NK-92 treated with Interleukin-12 subunit alpha and Interleukin-12 subunit beta, amount 100 ng/mL, for 24 hours (cell line): ENCODE measurements at regions not wholly inside any gene's neighbourhood (a gene's known extent, or its start where the extent isn't known, plus 50 kb on each side); places are given as distances from the start of the nearest gene placed in this dataset.

Source experiments
- DNase-seq: peaks from one replicate; lab custom pipeline; 2025; lab: John Stamatoyannopoulos, UW

DNA sequence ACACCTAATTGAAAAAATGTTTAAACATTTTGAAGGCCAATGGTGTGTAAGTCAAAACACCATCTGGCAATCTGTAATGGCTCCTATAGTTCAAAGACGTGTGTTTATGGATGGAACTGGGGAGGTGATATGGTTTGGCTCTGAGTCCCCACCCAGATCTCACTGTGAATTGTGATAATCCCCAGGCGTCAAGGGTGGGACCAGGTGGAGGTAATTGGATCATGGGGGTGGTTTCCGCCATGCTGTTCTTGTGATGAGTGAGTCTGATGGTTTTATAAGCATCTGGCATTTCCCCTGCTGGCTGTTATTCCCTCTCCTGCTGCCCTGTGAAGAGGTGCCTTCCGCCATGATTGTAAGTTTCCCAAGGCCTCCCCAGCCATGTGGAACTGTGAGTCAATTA is 52.2 kb downstream of the ADRA2C start:
- DNase-seq: no peak

DNA sequence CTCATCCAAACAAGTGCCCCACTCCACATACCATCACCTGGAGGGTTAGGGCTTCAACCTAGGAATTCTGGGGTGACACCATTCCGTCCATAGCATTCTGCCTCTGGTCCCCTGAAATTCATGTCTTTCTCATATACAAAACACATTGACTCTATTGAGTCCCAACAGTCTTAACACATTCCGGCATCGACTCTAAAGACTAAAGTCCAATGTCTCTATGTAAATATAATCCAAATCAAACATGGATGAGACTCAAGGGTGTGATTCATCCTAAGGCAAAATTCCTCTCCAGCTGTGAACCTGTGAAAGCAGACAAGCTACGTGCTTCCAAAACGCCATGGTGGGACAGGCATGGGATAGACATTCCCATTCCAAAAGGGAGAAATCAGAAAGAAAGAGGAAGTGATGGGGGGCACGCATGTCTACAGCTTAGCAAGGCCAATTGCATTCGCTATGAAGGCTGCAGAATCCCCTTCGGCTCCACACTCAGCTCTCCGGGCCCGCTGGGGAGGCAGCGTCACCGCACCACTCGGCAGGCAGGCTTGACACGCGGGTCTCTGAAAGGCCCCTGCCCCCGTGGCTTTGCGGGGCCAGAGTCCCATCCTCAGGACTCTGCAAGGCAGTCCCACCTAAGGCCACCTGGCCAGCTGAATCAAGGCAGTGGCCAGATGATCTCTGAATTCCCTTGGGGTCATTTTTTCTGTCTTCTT is 53.2 kb downstream of the ADRA2C start:
- DNase-seq: no peak

DNA sequence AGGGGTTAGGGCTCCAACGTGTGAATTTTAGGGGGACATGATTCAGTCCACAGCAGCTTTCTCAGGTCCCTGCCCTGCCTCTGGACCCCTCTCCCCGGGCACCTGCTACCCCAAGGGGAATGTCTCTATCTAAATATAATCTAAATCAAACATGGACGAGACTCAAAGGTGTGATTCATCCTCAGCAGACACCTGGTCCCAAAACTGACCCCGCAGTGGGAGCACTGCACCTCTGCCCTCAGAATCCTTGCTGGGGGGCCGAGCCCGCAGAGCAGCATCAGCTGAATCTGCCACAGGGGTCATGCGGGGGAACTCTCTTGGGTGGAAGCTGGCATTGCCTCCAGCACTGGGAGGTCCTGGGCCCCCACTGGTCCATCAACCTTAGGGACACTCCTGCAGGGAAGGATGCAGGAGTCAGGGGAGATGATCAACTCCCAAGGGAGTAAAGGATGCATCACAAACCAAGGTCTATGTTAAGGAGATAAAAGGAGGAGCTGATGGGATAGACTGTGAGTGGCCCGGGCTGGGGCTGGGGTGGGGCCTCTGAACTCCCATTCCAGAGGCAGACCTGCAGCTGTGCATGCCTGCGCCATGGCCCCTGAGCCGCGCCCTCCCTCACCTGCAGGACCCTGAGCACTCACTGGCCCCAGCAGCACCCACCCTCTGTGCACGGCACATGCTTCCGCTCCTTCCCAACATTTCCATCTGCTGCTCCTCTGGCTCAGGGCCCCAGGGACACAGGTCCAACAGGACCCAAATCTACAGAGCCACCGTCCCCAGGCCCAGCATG is 54.0 kb downstream of the ADRA2C start:
- DNase-seq: no peak

DNA sequence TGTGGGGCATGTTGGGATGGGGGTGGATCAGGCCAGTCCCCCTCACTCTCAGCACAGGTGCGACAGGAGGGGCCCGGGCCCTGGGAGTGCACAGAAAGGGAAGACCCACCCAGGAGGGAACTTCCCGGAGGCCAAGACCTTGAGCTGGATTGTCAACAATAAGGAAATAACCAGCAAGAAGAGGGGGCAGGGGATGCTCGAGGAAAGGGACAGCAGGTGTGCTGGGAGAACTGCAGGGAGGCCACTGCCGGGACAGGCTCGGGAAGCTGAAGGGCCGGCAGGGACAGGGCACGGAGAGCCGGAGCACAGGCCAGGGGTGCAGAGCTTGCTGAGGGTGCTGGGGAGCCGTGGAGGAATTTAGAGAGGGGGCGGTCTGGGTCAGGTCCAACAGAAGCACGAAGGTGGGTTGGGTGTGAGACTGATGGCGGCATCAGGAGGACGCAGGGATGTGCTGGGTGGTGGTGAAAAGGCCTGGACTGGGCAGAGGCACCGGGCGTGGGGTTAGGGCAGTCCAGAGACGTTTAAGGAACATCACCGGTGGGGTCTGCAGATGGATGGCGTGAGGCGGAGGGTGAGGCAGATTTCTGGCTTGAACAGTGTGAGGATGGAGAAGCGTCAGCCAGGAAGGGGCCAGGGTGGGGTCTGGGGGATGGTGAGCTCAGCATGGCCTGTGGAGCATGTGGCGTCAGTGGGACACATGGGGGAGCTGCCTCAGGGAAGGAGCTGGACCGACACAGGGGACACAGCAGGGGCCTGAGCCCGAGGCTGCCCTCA is 54.8 kb downstream of the ADRA2C start:
- DNase-seq: no peak

DNA sequence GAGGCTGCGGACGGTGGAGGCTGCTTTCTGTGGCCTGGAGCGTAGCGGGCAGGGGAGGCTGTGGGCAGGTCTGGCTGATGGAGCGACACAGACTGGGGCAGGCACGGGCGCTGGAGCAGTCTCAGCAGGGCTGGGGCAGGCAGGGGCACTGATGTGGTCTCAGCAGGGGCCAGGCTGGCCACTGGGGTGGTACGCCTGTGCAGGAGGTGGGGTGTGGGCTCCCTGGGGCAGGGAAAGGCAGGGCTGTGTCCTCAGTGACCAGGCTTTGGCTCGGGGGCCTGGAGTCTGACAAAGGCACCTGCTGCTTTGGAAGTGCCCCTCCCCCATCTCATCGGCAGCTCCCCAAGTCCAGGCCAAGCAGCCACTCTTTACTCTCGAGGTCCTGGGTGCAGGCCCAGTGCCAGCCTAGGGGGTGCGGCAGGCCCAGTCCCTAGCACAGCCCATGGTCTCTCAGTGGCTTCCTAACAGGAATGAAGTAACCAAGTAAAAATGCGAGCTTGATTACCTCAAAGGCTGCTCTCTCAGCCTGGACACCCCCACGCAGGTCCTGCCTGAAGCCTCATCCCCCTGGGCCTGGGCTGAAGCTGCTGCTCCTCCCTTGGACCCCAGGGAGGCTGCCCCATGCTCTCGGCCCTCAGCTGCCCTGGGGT is 55.5 kb downstream of the ADRA2C start:
- no peak for DNase-seq

DNA sequence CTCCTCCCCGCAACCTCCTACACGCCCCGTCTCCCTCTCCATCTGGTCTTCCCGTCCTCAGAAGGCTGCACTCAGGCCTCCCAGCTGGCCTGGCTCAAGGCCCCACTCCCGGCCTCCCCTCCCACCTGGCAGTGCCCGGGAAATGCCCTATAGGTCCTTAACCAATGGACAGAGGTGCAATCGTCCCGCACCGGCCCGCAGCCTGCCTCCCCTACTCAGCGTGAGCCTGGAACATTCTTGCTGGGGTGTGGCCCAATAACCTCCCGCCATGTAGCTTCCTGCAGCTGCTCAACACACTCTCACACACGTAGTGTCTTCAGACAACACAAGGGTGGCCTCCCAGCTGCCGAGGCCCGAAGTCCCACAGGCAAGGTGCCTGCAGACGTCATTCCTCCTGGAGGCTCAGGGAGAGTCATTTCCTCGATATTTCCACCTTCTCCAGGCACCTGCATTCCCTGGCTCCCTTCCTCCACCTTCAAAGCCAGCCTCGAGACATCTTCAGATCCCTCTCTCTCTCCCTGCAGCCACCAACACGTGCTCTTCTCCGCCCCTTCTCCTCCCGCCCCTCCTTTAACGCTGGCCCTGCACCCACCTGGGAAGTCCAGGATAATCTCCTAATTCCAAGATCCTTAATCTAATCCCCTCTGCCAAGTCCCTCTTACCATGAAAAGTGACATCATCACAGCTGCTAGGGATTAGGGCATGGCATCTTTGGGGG is 56.2 kb downstream of the ADRA2C start:
- no peak for DNase-seq

DNA sequence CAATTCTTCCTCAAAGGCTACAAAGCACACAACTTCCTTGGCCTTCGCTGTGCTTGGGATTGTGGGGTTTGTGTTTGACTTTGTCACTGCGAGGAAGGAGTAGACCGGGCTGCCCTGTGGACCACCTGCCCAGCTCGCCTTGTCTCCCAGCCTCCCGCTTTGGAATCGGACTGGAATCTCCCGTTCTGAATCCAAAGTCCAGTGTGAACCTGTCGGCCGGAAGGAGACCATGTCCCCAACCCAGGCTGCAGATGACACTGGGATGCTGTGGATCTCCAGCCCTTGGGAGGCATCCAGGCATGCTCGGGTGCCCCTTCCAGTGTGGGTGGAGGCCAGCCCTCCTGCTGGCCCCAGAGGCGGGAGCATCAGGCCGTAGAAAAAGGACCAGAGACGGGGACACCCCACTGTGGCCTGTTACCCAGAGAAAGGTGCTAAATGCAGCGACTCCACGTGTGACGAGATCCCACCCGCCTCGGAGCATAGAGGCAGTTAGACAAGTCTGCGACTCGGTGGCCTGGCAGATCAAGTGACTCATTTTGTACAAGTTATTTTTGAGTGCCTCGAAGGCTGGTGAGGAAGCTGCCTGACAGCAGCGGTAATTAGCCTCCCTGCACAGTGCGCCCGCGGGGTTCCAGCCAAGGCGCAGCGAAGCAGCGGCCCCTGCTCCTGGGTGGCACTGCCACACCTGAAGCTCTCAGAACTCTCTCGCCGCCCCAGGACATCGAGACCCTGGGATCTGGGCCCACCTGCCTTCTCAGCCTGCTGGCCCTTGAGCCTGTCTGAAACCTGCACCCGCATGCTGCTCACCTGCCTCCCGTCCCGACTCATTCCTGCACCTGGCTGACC is 57.5 kb downstream of the ADRA2C start:
- DNase-seq: no peak

DNA sequence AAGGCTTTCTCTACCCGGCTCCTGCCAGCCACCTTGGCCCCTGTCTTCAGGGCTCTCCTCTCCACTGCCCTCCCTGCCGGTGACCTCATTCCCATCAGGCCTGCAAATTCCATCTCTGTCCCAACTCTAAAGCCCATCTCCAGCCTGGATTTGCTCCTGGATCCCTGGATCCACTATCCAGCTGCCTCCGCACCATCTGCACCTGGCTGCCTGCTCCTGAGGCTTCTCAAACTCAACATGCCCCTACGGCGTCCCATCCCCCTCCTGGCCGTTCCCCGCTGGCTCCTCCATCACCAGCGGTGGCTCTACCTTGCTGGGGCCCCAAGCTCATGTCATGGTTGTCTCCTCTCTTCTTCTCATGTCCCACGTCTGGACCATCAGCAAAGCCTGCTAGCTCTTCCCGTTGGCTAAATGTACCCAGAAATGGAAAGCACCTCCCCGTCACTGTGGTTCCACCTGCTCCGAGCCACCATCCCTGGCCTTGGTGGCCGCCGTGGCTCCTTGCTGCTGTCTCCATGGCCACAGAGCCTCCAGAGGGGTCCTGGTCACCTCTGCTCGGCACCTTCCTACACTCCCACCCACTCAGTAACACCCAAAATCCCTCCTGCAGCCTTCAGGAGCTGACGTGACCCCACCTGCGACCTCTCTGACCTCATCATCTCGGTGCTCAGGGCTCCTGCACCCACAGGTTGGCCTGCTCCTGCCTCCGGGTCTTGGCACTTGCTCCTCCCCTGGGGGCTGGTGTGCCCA is 58.5 kb downstream of the ADRA2C start:
- no peak for DNase-seq

DNA sequence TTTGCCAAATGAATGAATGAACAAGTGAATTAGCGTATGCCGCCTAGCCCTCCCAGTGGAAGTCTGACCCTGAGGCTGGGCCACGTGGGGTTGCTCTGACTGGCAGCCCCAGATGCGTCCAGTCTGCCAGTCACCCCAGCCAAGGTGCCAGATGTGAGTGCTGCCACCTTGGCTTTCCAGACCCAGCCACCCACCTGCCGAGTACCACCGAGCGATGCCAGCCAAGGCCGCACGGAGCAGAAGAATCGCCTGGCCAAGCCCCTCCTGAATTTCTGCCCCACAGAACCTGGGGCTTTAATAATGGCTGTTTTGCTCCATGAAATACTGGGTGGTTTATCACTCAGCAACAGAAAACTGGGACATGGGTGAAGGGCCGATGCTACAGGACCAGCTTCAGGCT is 59.3 kb downstream of the ADRA2C start:
- DNase-seq: no peak

DNA sequence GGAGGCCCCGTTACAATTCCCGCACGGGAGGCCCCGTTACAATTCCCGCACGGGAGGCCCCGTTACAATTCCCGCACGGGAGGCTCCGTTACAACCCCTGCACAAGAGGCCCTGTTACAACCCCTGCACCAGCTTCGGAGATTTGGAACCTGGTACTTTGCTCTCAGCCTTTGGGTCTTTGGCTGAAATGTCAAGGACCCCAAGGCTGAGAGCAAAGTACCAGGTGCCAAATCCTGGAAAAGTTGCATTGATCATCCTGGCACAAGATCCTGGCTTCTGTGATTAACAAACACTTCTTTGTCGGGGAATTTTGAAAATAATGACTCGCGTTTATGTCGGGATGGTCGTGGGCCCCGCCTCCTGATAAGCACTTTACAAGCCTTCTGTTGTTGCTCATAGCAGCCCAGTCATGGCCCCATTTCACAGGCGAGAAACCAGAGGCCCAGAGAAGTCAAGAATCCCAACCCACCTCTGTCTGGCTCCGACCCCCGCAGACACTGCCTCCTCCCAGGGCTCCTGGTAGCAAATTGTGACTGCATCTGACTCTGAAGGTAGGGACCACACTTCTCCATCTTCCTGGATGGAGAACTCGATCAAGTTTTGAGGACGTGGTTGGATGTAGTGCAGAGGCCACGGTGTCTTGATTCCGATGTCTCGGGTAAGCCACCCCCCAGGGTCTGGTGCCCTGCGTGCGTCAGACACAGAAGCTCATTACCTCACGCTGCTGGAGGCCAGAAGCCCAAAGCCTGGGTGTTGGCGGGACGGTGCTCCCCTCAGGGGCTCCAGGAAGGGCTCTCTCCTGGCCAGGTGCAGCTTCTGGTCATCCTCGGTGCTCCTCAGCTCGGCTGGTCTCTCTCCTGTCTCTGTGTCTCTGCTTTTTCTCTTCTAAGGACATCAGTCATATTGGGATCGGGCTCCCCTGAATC is 60.3 kb downstream of the ADRA2C start:
- DNase-seq: no peak

DNA sequence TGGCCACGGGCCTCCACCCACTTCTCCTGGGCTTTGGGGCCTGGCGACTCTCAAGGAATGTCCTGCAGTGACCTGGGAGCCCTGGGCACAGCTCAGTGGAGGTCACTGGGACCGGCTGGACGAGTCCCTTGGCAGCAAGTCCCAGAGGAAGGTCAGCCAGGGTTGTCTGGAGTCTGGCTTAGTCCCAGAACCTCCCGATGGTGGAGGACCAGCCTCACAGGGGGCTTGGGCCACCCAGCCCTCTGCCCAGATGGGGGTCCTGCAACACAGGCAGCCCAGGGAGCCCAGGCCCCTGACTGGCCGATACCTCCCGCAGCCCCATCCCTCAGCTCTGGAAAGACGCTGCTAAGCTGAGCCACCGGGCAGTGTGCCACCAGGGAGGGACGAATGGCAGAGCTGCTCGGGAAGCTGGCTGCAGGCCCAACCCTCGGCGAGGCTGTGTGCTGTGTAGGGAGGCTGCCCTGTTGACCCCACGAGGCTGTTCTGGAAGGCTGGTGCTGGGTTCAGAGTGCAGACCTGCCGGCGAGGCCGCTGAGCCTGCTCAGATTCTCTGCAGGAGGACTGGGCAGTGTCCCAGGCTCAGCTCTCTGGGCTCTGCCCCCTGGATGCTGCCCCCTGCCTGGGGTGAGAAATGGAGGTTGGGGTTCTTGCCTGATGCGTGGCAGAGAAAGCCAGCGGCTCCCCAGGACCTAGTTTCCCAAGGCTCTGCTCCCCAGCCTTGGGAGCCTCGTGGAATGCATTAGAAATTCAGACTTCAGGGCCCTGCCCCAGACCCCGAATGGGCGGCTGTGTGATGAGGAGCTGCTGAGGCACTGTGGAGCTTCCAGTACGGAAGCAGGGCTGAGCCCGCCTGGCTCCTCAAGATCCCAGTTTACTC is 61.7 kb downstream of the ADRA2C start:
- no peak for DNase-seq

DNA sequence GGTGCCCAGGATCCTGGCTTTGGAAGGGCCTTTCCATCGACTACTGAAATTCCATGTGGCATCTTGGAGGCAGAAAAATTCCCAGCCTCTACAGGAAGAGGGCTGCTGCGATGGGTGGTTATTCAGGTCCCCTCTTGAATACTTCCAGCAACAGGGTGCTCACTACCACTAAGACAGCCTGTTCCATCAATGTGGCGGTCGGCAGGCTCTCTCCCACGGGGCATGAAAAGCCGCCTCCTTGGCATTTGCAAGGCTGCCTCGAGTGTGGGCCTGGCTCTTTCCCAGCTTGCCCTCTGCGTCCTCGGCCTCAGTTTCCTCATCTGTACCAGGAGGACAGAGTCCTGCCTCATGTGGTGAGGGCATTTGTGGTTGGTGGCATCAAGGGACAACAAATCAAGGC is 62.4 kb downstream of the ADRA2C start:
- no peak for DNase-seq

DNA sequence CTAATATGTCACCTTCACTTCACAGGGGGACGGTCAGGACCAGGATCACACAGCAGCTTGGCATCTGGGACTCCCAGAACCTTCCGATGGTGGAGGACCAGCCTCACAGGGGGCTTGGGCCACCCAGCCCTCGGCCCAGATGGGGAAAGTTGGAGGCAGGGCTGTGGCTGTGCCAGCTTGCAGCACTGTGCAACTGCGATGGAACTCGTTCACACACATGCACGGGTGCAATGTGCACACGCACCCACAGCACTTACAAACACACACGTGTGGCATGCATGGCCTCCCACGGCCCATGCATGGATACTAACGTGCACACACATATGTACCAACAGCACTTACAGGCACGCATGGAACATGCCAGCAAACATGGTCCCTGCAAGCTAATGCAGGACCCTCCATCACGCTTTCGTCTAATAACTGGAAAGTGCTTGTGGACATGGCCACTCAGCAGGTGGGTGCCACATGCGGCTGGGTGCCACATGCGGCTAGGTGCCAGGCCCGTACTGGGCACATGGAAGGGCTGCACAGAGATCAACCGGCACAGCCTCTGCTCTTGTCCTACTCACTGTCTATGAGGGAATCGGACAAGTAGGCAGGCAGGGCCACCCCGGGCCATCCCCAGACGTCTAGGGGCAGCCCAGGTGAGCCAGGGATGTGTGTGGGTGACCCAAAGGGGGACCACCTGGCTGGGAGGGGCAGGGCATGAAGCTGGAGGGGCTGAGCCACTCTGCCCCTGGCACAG is 63.2 kb downstream of the ADRA2C start:
- DNase-seq: no peak

DNA sequence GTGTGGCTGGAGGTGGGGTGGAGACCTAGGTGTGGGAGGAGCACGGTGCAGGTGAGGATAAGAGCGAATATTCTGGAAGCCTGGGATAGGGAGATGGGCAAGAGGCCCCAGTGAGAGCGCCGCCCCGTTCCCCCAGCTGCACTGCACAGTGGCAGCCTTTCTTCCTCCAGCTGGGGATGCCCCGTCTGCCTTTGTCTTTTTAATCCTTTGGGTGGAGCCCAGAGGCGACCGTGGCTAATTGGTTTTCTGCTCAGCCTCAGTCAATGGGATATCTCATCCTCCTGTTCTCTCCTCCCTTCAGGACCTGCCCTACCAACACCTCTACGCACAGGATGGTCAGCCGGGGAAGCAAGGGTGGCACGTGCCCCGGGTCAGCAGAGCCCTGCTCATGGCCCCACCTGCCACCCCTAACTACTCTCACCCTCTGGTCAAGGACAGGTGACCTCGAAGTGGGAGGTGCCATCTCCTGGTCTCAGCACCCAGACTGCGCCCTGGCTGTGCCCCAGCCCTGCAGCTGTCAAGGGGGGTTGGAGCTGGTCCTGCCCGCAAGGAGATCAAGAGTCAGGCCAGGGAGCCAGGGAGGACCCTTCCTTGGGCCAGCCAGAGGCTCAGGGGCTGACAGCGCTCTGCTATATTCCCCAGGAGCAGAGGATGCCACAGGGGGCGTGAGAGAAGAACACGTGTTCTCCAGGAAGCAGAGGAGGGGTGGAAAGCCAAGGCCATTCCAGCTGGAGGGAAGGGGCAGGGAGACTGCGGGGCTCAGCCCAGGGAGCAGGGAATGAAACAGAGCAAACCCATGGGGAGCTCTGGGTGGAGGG is 64.0 kb downstream of the ADRA2C start:
- no peak for DNase-seq

DNA sequence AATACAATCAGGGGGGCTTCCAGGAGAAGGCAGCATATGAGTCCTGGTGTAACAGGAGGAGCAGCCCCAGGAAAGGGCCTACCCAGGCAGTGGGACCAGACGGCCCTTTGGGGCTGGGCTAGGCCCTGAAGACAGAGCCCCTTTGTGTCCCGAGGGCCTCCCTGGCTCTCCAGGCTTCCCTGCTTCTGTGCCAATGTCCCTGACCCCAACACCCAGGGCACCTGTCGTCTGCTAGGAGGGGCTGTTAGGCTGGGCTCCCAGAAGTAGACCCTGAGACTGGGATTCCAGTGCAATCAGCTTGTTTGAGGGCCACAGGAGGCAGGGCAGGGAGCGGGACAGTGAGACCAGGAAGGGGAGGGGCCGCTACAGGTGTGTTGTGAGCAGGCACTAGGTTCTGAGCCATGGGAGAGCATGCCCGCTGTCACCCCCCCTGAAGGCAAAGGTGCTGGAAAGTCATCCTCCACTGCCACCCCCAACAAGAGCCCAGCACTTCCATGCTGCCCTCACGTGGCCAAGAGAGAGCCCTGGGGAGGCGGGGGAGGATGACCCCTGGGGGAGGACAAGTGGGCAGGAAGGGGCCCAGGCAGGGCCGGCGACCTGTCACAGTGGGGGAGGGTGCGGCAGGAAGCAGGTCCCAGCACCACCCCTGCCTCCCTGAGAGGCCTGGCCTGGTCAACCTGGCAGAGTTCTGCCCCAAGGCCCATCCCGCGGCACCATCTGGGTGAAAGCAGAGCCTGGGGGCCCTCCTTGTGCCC is 64.8 kb downstream of the ADRA2C start:
- DNase-seq: no peak
